ENCODE measurements at regions not wholly inside any gene's neighbourhood (a gene's known extent, or its start where the extent isn't known, plus 50 kb on each side); places are given as distances from the start of the nearest gene placed in this dataset.

DNA sequence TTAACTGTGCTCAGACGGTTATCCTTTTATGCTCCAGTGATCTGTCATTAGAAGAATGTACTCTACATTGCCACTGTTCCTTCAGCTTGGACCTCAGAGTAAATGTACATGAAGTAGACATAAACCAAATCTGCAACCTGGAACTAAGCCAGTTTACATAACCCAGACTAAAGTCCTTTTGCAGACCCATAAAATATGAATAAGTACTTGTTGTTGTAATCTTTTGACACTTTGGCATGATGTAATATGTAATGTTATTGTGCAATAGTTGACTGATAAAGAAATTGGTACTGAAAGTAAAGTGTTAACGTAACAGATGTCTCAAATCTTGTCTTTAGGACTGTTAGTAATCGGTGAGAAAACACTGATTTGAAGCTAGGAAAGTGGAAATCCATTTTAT lies 115.8 kb upstream of the SORCS1 start:
- ATAC-seq (no peak), DNase-seq (no peak)
- no peaks in the 10 kb centered on the region for H3K36me3 ChIP-seq (ENCODE audit: low read depth, low read length)
- ChIA-PET POLR2A (ENCODE audit: unreplicated experiment) (no interaction called here), CTCF (no interaction called here)
- H3K9ac ChIP-seq (ENCODE audit: low read length): no peak overlapping the region
- no peak overlapping the region for H3K4me3 ChIP-seq (ENCODE audit: low read length)
- no peaks in the 10 kb centered on the region for H3K79me2 ChIP-seq (ENCODE audit: low read length)
- H3K27me3 ChIP-seq (ENCODE audit: low read length): no peaks in the 10 kb centered on the region
- TF ChIP-seq EZH2phosphoT487 (IDR thresholded peaks at IDR 0.05; ENCODE audit: borderline replicate concordance, low read length) (no peak), EZH2 (IDR thresholded peaks at IDR 0.05; ENCODE audit: low read length, unreplicated experiment) (no peak), CTCF (conservative IDR thresholded peaks at IDR 0.05; ENCODE audit: low read depth, low read length) (no peak)
- no peak overlapping the region for H3K4me2 ChIP-seq (ENCODE audit: low read length)
- no peak overlapping the region for H2AFZ ChIP-seq (ENCODE audit: low read length)
- H3F3A ChIP-seq (ENCODE audit: low read length, unreplicated experiment): no peaks in the 10 kb centered on the region
- no peaks in the 10 kb centered on the region for H3K9me3 ChIP-seq (ENCODE audit: low read length)
- BruUV-seq (replicated peaks): no TSS peak
- intact Hi-C loops (cut with micrococcal nuclease): no loop called here
- no peaks in the 10 kb centered on the region for H3K9me2 ChIP-seq (replicated peaks; ENCODE audit: low read length)
- no peaks in the 10 kb centered on the region for H3K4me1 ChIP-seq (ENCODE audit: insufficient read depth, low read length)
- no peaks in the 10 kb centered on the region for H4K20me1 ChIP-seq (ENCODE audit: low read length)
- H3K27ac ChIP-seq (ENCODE audit: low read length): no peak overlapping the region

DNA sequence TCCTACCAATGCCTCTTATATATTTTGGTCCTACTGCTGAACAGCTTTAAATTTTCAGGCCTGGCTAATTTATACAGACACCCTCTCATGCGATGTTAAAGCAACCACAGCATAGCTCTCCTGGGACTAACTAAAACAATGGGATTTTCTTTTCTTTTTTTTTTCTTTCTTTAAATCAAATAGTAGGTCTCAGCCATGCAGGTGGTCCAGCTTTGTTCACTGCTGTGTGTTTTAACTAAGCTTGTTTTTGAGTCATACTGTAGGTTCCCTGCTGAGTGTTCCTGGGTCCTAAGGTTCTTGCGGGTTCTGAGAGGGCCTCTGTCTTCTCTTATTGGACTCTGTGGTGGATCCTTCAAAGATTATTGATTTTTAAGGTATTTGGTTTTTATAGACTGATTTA lies 113.1 kb upstream of the SORCS1 start:
- no TSS peak for BruUV-seq (replicated peaks)
- ChIA-PET CTCF (no interaction called here), POLR2A (ENCODE audit: unreplicated experiment) (no interaction called here)
- H2AFZ ChIP-seq (ENCODE audit: low read length): no peak overlapping the region
- no peaks in the 10 kb centered on the region for H3K36me3 ChIP-seq (ENCODE audit: low read depth, low read length)
- no peaks in the 10 kb centered on the region for H4K20me1 ChIP-seq (ENCODE audit: low read length)
- H3K27ac ChIP-seq (ENCODE audit: low read length): no peak overlapping the region
- no peaks in the 10 kb centered on the region for H3K79me2 ChIP-seq (ENCODE audit: low read length)
- no peaks in the 10 kb centered on the region for H3K9me2 ChIP-seq (replicated peaks; ENCODE audit: low read length)
- no peaks in the 10 kb centered on the region for H3F3A ChIP-seq (ENCODE audit: low read length, unreplicated experiment)
- TF ChIP-seq EZH2 (IDR thresholded peaks at IDR 0.05; ENCODE audit: low read length, unreplicated experiment): no peak
- no peak for TF ChIP-seq CTCF (conservative IDR thresholded peaks at IDR 0.05; ENCODE audit: low read depth, low read length)
- TF ChIP-seq EZH2phosphoT487 (IDR thresholded peaks at IDR 0.05; ENCODE audit: borderline replicate concordance, low read length): no peak
- no peak overlapping the region for H3K4me3 ChIP-seq (ENCODE audit: low read length)
- DNase-seq (no peak), ATAC-seq (no peak)
- intact Hi-C loops (cut with micrococcal nuclease): no loop called here
- H3K27me3 ChIP-seq (ENCODE audit: low read length): no peaks in the 10 kb centered on the region
- no peak overlapping the region for H3K4me2 ChIP-seq (ENCODE audit: low read length)
- no peak overlapping the region for H3K9ac ChIP-seq (ENCODE audit: low read length)
- H3K4me1 ChIP-seq (ENCODE audit: insufficient read depth, low read length): no peaks in the 10 kb centered on the region
- no peaks in the 10 kb centered on the region for H3K9me3 ChIP-seq (ENCODE audit: low read length)

GRCh38 chr10:107275806-107276205 lies 111.3 kb upstream of the SORCS1 start:
- TF ChIP-seq EZH2phosphoT487 (IDR thresholded peaks at IDR 0.05; ENCODE audit: borderline replicate concordance, low read length) (no peak), EZH2 (IDR thresholded peaks at IDR 0.05; ENCODE audit: low read length, unreplicated experiment) (no peak), CTCF (conservative IDR thresholded peaks at IDR 0.05; ENCODE audit: low read depth, low read length) (no peak)
- H3K27ac ChIP-seq (ENCODE audit: low read length): no peak overlapping the region
- no peak overlapping the region for H3K4me2 ChIP-seq (ENCODE audit: low read length)
- no peaks in the 10 kb centered on the region for H4K20me1 ChIP-seq (ENCODE audit: low read length)
- no peaks in the 10 kb centered on the region for H3K36me3 ChIP-seq (ENCODE audit: low read depth, low read length)
- H3K9ac ChIP-seq (ENCODE audit: low read length): no peak overlapping the region
- H3K79me2 ChIP-seq (ENCODE audit: low read length): no peaks in the 10 kb centered on the region
- ChIA-PET CTCF (no interaction called here), POLR2A (ENCODE audit: unreplicated experiment) (no interaction called here)
- H2AFZ ChIP-seq (ENCODE audit: low read length): no peak overlapping the region
- no peak overlapping the region for H3K4me3 ChIP-seq (ENCODE audit: low read length)
- no peaks in the 10 kb centered on the region for H3K9me2 ChIP-seq (replicated peaks; ENCODE audit: low read length)
- ATAC-seq: no peak
- no peaks in the 10 kb centered on the region for H3K9me3 ChIP-seq (ENCODE audit: low read length)
- no TSS peak for BruUV-seq (replicated peaks)
- no peak for DNase-seq
- H3K4me1 ChIP-seq (ENCODE audit: insufficient read depth, low read length): no peaks in the 10 kb centered on the region
- intact Hi-C loops (cut with micrococcal nuclease): no loop called here
- H3K27me3 ChIP-seq (ENCODE audit: low read length): no peaks in the 10 kb centered on the region
- H3F3A ChIP-seq (ENCODE audit: low read length, unreplicated experiment): no peaks in the 10 kb centered on the region
